ENCODE measurements at regions not wholly inside any gene's neighbourhood (a gene's known extent, or its start where the extent isn't known, plus 50 kb on each side); places are given as distances from the start of the nearest gene placed in this dataset.

DNA sequence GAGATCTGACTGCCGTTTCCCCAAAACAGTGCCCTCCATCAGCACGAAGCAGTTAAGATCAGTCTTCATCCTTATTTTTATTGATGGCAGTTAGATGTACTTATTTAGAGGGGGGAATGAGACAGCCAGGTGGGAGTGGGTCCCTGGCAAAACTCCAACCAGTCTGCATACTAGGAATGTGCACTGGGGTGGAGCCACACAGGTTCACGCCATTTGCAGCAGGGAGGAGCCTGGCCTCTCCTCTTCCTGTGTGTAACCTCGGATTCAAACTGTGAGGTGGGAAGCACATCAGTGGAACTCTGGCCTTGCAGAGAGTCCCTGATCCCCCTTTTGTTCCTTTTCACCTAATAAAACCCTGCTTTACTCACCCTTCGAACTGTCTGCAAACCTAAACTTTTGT is 987.7 kb upstream of the GRIA3 start:
- Mint-ChIP-seq H3K27me3 (ENCODE audit: insufficient read depth) (no peaks in the 10 kb centered on the region), H3K9me3 (no peaks in the 10 kb centered on the region; the same call in 1 of the 2 replicates), H3K36me3 (ENCODE audit: low read depth) (no peaks in the 10 kb centered on the region), H3K4me1 (ENCODE audit: low read depth) (no peaks in the 10 kb centered on the region; the same call in 1 of the 2 replicates), H3K27ac (no peak overlapping the region), H3K4me3 (no peak overlapping the region)
- TF ChIP-seq, protein P1, sequence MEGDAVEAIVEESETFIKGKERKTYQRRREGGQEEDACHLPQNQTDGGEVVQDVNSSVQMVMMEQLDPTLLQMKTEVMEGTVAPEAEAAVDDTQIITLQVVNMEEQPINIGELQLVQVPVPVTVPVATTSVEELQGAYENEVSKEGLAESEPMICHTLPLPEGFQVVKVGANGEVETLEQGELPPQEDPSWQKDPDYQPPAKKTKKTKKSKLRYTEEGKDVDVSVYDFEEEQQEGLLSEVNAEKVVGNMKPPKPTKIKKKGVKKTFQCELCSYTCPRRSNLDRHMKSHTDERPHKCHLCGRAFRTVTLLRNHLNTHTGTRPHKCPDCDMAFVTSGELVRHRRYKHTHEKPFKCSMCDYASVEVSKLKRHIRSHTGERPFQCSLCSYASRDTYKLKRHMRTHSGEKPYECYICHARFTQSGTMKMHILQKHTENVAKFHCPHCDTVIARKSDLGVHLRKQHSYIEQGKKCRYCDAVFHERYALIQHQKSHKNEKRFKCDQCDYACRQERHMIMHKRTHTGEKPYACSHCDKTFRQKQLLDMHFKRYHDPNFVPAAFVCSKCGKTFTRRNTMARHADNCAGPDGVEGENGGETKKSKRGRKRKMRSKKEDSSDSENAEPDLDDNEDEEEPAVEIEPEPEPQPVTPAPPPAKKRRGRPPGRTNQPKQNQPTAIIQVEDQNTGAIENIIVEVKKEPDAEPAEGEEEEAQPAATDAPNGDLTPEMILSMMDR (IDR thresholded peaks at IDR 0.05): no peak
- no peak for DNase-seq

DNA sequence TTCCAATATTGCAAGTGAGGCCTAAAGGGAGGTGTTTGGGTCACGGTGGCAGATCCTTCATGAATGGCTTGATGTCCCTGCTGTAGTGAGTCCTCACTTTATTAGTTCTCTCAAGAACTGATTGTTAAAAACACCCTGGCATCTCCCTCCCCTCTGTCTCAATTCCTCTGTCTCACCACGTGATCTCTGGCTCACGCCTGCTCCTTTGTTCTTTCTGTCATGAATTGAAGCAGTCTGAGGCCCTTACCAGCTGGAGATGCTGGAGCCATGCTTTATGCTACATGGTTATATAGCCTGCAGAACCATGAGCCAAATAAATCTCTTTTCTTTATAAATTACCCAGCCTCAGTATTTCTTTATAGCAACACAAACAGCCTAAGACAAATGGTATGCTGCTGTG is 980.7 kb upstream of the GRIA3 start:
- Mint-ChIP-seq H3K4me1 (ENCODE audit: low read depth) (no peaks in the 10 kb centered on the region), H3K9me3 (no peaks in the 10 kb centered on the region; the same call in 1 of the 2 replicates), H3K27me3 (ENCODE audit: insufficient read depth) (no peaks in the 10 kb centered on the region; the same call in 1 of the 2 replicates), H3K27ac (no peak overlapping the region), H3K4me3 (no peak overlapping the region), H3K36me3 (ENCODE audit: low read depth) (no peaks in the 10 kb centered on the region)
- TF ChIP-seq, protein P1 (IDR thresholded peaks at IDR 0.05): no peak
- DNase-seq: no peak

DNA sequence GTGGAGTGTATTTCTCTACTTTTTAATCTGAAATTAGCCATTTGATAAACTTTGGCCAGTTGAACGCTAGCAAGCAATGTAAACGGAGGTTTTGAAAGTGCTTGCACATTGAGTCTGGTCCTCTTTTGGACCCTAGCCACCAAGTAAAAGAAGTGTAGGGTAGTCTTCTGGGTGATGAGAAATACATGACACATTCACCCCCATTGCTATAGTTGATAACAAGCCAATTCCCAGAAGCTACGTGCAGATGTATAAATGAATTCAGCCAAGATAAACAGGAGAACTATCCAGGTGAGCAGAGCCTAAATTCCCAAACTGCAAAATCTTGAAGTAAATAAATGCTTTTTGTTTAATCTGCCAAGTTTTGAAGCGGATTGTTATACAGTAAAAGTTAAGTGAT is 965.4 kb upstream of the GRIA3 start:
- Mint-ChIP-seq H3K36me3 (ENCODE audit: low read depth) (no peaks in the 10 kb centered on the region; the same call in 1 of the 2 replicates), H3K4me3 (no peak overlapping the region), H3K27me3 (ENCODE audit: insufficient read depth) (peaks cover 8% of the 10 kb centered on the region), H3K4me1 (ENCODE audit: low read depth) (peaks cover 17% of the 10 kb centered on the region; the same call in 1 of the 2 replicates), H3K9me3 (no peaks in the 10 kb centered on the region), H3K27ac (no peak overlapping the region)
- DNase-seq: no peak
- TF ChIP-seq, protein P1 (IDR thresholded peaks at IDR 0.05): no peak

DNA sequence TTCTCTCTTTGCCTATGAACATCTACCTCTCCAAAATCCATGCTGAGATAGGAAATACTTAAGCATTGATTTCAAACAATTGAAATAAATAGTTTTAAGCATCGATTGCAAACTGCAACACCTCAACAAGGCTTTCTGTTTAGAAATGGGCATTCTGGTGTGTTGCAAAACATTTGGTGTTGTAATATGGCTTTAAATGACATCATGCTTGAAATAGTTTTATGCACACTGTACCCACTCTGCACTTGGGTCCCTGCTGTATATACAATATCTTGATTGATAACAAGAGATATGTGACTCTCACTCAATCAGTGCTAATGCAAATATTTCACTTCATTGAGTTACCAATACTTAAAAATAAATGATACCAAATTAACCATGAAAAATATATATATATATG is 964.9 kb upstream of the GRIA3 start:
- no peak for DNase-seq

DNA sequence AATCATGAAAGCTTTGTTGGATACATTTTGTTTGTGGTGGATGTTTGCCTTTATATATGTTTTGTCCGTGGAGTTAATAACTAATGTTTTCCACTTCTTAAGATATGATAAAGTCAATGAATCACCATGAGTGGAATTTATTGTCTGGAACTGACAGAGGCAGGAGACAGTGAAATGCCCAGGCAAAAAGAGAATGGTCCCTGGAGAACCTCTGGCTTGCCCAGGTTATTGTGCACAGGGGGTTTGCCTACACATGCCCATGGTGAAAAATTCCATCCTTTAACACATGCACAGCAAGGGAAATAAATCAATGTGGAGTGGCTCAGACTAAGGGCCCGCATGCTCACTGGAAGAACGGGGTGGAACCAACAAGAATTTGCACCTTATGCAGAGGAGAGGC is 964.3 kb upstream of the GRIA3 start:
- no peak for DNase-seq
- Mint-ChIP-seq H3K27me3 (ENCODE audit: insufficient read depth) (peaks cover 8% of the 10 kb centered on the region), H3K9me3 (no peaks in the 10 kb centered on the region), H3K27ac (no peak overlapping the region), H3K36me3 (ENCODE audit: low read depth) (no peaks in the 10 kb centered on the region; the same call in 1 of the 2 replicates), H3K4me1 (ENCODE audit: low read depth) (peaks cover 17% of the 10 kb centered on the region; the same call in 1 of the 2 replicates), H3K4me3 (no peak overlapping the region)
- TF ChIP-seq, protein P1 (IDR thresholded peaks at IDR 0.05): no peak

More for the DNA sequence above, 964.9 kb upstream of the GRIA3 start:
- H3K27ac Mint-ChIP-seq: no peak overlapping the region
- peaks cover 8% of the 10 kb centered on the region for H3K27me3 Mint-ChIP-seq (ENCODE audit: insufficient read depth)
- H3K36me3 Mint-ChIP-seq (ENCODE audit: low read depth): no peaks in the 10 kb centered on the region; the same call in 1 of the 2 replicates
- H3K4me1 Mint-ChIP-seq (ENCODE audit: low read depth): peaks cover 17% of the 10 kb centered on the region; the same call in 1 of the 2 replicates
- H3K4me3 Mint-ChIP-seq: no peak overlapping the region
- TF ChIP-seq, protein P1 (IDR thresholded peaks at IDR 0.05): no peak
- H3K9me3 Mint-ChIP-seq: no peaks in the 10 kb centered on the region
